ENCODE measurements at regions not wholly inside any gene's neighbourhood (a gene's known extent, or its start where the extent isn't known, plus 50 kb on each side); places are given as distances from the start of the nearest gene placed in this dataset.
"Not testable (repeated sequence)": the region's sequence is repeated elsewhere in the genome, so short reads cannot be mapped to it uniquely, and the experiment has no call there.

DNA sequence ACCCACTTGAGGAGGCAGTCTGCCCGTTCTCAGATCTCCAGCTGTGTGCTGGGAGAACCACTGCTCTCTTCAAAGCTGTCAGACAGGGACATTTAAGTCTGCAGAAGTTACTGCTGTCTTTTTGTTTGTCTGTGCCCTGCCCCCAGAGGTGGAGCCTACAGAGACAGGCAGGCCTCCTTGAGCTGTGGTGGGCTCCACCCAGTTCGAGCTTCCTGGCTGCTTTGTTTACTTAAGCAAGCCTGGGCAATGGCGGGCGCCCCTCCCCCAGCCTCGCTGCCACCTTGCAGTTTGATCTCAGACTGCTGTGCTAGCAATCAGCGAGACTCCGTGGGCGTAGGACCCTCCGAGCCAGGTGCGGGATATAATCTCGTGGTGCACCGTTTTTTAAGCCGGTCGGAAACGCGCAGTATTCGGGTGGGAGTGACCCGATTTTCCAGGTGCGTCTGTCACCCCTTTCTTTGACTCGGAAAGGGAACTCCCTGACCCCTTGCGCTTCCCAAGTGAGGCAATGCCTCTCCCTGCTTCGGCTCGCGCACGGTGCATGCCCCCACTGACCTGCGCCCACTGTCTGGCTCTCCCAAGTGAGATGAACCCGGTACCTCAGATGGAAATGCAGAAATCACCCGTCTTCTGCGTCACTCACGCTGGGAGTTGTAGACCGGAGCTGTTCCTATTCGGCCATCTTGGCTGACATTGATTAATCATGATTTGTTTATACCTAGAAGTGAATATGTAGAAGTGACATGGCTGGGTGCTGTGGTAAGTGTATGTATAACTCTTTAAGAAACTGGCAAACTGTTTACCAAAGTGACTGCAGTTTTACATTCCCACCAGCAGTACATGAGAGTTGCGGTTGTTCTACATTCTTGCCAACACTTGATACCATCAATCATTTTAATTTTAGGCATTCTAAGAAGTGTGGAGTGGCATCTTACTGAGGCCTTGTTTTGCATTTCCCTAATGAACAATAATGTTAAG, 465.9 kb upstream of the MAP3K7 start:
- not testable (repeated sequence) for DNase-seq (ENCODE audit: low spot score)

GRCh38 chr6:91045161-91045560, 458.3 kb upstream of the MAP3K7 start:
- no peak for DNase-seq (ENCODE audit: low spot score)

GRCh38 chr6:91043751-91044150, 456.9 kb upstream of the MAP3K7 start:
- DNase-seq (ENCODE audit: low spot score), result no peak

- no peak for DNase-seq (ENCODE audit: low spot score)
Measured at GRCh38 chr6:91042656-91043055, 455.8 kb upstream of the MAP3K7 start.

GRCh38 chr6:91033964-91034363, 447.1 kb upstream of the MAP3K7 start:
- DNase-seq (ENCODE audit: low spot score), result no peak

- no peak for DNase-seq (ENCODE audit: low spot score)
Measured at GRCh38 chr6:91031581-91031980, 444.7 kb upstream of the MAP3K7 start.

DNA sequence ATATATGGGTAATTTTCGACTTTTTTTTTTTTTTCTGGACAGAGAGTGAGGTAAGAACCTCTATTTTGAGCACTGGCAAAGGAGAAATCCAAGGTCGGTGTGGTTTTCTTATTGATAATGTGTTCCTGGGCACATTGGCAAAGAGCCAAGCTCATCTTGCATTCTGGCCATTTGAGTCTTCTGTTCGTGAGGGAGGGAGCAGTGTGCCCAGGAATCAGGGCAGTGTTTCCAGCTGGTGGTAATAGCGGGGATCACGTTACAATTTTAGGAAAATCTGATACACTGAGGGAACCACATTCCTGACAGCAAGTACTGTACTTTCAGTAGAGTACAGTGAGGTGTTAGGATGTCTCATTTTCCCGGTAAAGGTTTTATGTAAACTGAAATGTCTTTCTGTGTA, 442.3 kb upstream of the MAP3K7 start:
- DNase-seq (ENCODE audit: low spot score), result no peak

DNA sequence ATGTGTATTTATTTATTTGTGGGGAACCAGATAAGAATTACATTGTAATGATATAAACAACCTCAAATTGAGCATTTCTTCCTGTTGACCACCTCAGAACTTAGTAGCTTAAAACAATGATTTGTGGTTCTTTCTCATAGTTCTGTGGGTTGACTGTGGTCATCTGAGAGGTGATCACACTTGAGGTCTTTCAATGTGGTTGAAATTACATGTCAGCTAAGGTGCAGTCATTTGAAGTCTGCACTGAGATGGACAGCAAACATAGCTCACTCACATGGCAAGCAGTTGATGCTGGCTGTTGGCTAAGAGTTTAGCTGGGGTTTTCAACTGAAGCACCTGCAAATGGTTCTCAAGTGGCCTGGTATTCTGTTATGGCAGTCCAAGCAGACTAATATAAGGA, 436.7 kb upstream of the MAP3K7 start:
- DNase-seq (ENCODE audit: low spot score), result no peak

DNA sequence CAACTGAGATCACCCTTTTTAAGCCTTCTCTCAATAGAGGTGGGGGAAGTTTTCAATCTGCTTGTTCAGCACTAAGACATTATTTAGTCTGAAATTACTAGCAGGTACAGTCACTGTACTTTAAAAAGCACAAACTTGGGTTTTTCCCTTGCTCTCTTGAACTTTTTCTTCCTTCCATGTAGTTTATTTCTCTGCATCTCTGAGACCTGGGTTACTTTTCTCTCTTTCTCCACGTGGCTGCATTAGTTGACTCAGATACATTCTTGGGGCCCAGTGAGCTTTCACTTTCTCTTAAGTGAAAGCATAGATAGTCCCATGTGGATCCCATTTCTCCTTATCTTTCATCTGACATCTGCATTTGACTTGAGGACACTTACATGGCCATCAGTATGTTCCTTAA, 433.9 kb upstream of the MAP3K7 start:
- no peak for DNase-seq (ENCODE audit: low spot score)

- no peak for DNase-seq (ENCODE audit: low spot score)
Measured at GRCh38 chr6:91018586-91018985, 431.7 kb upstream of the MAP3K7 start.

- DNase-seq (ENCODE audit: low spot score), result no peak
Measured at GRCh38 chr6:91013511-91013910, 426.6 kb upstream of the MAP3K7 start.

DNA sequence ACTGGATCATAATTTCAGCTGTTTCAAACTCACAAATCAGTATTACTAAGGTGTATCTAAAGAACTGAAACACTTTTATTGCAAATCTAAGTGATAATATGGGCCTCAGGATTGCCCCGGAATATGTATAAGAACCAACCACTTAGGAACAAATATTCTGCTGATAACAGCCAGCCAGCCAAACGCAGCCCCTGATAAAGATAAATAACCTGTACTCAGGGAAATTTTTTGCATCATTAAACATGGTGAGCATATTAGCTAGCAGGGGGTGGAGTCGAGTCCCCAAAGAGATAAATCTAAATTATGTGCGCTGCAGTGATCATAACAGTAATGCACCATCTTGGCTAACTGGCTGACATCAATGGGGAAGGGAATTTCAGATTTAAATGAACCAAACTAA, 410.2 kb upstream of the MAP3K7 start:
- no peak for DNase-seq (ENCODE audit: low spot score)

GRCh38 chr6:90993770-90994169, 406.9 kb upstream of the MAP3K7 start:
- DNase-seq (ENCODE audit: low spot score), result peak; percentile 5

DNA sequence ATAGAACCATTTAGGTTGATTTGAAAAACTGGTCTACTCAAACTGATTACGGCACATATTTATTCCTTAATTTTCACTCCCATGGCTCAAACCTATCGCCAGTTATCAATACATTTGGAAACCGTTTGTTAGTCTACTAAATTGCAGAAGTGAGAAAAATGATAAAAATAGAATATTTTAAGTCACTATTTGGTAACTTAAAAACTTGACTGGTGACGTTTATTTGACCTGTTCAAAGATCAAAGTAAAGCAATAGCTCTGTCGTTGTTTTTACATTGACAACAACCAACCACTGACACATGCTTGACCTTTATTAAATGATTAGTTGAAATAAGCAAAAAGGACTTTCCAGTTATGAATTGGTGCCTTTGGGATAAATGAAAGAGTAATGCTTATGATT, 402.9 kb upstream of the MAP3K7 start:
- no peak for DNase-seq (ENCODE audit: low spot score)

DNA sequence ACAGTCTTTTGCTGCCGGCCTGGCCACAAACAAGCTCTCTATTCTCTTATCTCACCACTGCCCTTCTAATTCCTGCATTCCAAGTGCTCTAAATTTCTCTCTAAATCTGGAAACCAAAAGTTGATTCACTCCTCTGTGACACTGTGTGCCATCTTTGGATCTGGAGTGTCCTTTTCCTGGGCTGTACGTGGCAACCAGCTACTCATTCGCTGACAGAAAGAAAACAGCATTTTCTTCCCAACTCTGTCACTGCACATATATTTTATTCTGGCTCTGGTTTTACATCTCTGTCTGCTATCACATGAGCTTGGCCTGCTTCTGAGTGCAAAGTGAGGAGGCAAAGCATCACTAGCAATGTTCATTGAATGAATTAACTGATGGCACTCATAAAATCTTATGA, 397.2 kb upstream of the MAP3K7 start:
- no peak for DNase-seq (ENCODE audit: low spot score)

GRCh38 chr6:90983462-90983861, 396.6 kb upstream of the MAP3K7 start:
- DNase-seq (ENCODE audit: low spot score), result no peak

DNA sequence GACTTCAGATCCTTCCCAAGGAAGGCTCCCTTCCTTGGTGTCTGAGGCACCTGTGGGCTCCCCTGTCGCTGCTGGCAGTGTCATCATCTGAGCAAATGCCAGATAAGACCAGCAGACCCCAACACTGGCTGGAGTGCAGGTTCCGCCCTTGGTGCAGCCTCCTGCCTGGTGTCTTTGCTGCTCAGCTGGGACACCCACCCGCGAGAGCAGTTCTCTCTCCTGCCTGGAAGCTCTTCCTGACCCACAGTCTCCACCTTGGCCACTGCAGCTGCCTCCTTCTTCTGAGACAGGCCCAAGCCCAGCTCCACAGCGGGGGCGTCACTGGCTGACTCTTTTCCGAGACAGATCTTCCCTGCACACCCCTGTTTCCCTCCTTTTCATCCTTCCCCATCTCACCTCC, 395.7 kb upstream of the MAP3K7 start:
- no peak for DNase-seq (ENCODE audit: low spot score)

DNA sequence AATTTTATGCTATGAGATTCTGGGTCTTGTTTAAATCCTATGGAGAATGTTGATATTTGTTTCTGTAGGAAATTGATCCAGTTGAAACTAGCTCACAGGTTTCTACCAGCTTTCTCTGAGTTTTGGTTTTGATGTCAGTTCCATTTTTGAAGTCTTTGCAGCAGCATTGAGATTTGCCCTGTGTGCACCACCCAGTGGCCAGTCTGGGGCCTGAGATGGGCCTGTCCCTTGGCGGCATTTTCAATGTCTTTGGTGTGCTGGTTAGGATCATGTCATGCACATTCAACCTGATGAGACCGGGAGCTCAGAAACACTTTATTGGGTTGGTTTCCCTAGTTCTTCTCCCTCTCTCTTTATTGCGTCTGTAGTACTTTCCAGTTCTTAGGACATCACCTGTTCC, 395.2 kb upstream of the MAP3K7 start:
- no peak for DNase-seq (ENCODE audit: low spot score)

- DNase-seq (ENCODE audit: low spot score), result no peak
Measured at GRCh38 chr6:90978046-90978445, 391.2 kb upstream of the MAP3K7 start.

- no peak for DNase-seq (ENCODE audit: low spot score)
Measured at GRCh38 chr6:90977513-90977912, 390.6 kb upstream of the MAP3K7 start.

DNA sequence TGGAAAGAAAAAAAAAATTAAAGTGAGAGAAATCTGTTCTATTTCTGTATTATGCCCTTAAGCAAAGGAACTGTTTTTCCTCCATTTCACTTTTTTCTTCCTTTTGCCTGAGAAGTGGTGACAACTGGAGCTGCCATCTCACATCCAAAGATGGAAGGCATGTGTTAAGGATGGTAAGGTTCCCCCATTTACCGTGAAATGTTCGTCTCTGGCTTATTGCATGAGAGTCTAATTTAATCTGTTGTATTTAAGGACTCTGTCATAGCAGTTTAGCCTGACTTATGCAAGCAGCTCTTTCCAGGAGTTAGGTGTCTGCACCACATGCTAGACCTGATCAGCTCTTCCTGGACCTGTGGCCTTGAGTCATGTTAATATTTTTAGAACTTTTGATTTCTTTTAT, 389.5 kb upstream of the MAP3K7 start:
- no peak for DNase-seq (ENCODE audit: low spot score)

- no peak for DNase-seq (ENCODE audit: low spot score)
Measured at GRCh38 chr6:90975741-90976140, 388.9 kb upstream of the MAP3K7 start.

DNA sequence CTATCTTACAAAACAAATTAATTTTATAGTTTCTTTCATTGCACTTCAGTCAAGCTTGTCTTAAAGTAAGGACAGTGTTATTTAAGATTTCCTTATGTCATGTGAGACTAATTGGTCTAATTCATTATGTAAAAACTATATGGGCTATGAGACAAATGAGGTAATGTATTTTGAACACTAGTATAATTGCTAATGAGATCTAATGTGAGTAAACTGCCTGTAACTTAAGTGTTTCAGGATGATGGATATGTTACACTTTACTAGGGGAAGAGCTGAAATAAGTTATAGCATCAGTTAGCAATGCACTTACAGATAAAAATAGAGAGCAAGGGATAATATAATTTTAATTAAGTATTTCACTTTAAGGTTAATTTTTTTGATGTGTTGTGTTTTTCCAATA, 386.3 kb upstream of the MAP3K7 start:
- DNase-seq (ENCODE audit: low spot score), result no peak

- no peak for DNase-seq (ENCODE audit: low spot score)
Measured at GRCh38 chr6:90970672-90971071, 383.8 kb upstream of the MAP3K7 start.
